Stimulated activated CD8-positive, alpha-beta memory T cell treated with anti-CD3 and anti-CD28 coated beads, Interleukin-4, amount 100 ng/mL, for 48 hours (primary cell): ENCODE measurements at regions not wholly inside any gene's neighbourhood (a gene's known extent, or its start where the extent isn't known, plus 50 kb on each side); places are given as distances from the start of the nearest gene placed in this dataset.

ENCODE experiments used
- DNase-seq: peaks from one replicate; pipeline ENCODE4 v3.0.0-alpha.2; 2020

- no peak for DNase-seq
Measured at GRCh38 chr2:7913974-7914373, 767.9 kb upstream of the ID2 start.

DNA sequence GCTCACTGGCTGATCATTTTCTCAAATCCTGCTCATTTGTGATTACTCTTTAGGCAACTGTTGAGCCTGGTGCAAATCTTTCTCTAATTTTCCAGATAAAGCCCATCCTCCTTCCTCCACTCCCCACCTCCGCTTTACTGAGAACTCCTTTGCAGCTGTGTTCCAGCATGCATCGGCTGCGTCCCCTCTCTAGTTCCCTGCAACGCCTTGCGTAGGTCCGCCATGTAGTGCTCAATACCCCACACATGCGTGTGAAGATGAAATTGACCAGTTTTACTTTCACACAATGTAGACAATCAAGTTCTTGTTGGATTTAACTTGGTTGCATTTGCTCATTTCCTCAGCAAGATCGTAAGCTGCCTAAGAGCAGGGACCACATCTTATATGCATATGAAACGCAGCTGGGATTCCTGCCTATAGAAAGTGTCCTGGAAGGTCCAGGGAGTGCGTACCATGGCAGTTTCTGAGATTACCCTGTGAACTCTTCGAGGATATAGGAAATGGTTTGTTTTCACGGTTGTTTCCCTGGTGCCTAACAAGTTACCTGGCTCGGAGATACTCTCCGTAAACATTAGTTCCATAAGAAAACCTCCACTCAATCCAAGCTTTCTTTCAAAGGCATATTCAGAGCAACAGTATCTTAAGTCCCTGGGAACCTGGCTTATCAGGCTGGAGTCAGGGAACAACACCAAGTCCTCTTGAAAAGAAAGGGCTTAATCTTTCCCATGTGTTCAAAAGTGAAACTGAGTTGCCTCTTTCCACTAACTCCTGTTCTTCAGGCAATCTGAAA is 766.4 kb upstream of the ID2 start:
- no peak for DNase-seq

- DNase-seq = no peak
Measured at GRCh38 chr2:7916670-7917069, 765.2 kb upstream of the ID2 start.

GRCh38 chr2:7919510-7919909 is 762.3 kb upstream of the ID2 start:
- DNase-seq = no peak

- DNase-seq = no peak
Measured at GRCh38 chr2:7924023-7924762, 757.7 kb upstream of the ID2 start.

DNA sequence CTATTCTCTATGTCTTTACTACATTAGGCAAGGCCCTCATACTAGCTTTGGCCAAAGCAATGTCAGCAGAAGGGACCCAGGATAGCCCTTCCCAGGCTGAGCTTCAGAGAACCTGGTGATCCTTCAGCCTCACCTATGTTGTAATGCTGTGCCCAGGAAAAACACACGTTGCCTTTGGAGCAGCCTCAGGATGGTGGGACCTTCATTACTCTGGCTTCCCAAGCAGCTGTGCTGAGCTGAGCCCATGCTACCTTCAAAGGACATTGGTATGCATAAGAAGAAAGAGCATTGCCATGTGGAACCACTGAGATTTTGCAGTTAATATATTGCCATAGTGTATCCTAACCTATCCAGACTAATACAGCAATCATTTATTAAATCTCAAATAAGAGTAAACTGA is 756.4 kb upstream of the ID2 start:
- DNase-seq = no peak

DNA sequence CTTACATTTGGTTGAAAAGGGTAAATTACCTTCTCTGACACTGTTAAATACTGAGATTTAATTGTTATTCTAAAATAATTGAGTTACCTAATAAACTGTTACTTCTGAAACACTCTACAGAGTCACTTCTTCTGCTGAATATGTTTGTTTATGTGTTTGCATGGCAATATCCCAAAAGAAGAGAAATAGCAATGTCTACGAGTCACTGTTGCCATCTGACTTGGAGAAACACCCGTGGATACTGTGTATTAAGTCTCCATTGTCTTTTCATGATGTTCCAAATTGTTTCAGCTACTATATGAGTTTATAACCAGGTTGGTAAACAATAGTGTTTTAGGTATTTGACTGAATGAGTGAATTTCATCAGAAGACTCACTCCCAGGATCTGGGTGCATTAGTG is 754.2 kb upstream of the ID2 start:
- no peak for DNase-seq

DNA sequence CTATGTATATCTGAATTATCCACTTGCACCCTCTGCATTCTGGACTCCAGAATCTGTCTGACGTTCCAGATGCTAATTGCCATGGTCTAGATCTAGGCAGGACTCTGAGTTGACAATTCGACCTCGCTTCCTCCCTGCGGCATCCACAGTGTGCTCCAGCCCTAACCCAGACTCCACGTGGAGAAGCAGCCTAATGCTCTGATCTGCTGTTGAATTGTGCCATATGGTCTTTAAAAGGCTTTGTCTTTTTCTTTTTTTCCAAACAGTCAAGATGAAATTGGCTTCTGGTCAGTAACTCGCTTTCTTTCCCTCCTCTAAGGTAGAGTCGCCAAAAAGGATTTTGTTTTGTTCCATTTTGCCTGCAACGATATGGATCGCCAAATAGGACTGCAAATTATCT is 752.6 kb upstream of the ID2 start:
- no peak for DNase-seq

GRCh38 chr2:7930800-7931635 is 750.8 kb upstream of the ID2 start:
- peak; percentile 48 for DNase-seq

GRCh38 chr2:7931808-7932207 is 750.0 kb upstream of the ID2 start:
- no peak for DNase-seq

DNA sequence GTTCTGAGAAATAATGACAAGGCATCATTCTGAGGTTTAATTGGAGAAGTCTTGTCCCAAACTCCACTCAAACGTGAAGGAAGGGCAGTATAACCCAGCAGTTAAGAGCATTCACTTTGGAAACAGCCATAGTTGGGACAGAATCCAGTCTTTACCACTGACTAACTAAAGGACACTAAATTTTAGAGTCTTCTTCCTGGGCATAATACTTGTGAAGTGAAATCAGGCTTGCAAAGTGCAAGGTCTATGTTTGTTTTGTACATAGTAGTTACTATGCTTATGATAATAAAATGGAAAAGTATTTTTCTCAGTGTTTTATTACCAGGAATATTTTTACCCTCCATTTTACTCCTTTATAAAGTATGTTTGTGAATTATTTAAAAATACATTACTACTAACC is 748.2 kb upstream of the ID2 start:
- no peak for DNase-seq

GRCh38 chr2:7934476-7934875 is 747.4 kb upstream of the ID2 start:
- no peak for DNase-seq

- DNase-seq = no peak
Measured at GRCh38 chr2:7937082-7937481, 744.8 kb upstream of the ID2 start.

- DNase-seq = no peak
Measured at GRCh38 chr2:7940723-7941122, 741.1 kb upstream of the ID2 start.

DNA sequence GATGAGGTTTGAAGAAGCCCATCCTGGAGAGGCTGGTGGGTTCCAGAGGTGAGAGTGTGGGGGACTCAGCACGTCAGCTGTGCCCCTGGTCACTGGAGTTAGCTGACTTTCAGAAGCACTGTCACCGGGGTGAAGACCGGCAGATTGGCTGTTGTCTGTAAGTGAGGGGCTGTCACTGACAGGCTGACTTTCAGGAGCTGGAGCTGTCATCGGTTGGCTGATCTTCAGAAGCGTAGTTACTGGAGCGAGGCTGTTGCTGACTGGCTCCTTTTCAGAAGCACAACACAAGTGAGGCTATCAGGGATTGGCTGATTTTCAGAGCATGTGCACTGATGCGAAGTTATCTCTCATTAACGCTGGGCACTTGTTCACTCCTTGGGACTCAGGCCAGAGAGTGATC is 738.4 kb upstream of the ID2 start:
- no peak for DNase-seq

- DNase-seq = no peak
Measured at GRCh38 chr2:7945026-7945425, 736.8 kb upstream of the ID2 start.

GRCh38 chr2:7950035-7950612 is 731.7 kb upstream of the ID2 start:
- no peak for DNase-seq

- no peak for DNase-seq
Measured at GRCh38 chr2:7951001-7951400, 730.9 kb upstream of the ID2 start.

DNA sequence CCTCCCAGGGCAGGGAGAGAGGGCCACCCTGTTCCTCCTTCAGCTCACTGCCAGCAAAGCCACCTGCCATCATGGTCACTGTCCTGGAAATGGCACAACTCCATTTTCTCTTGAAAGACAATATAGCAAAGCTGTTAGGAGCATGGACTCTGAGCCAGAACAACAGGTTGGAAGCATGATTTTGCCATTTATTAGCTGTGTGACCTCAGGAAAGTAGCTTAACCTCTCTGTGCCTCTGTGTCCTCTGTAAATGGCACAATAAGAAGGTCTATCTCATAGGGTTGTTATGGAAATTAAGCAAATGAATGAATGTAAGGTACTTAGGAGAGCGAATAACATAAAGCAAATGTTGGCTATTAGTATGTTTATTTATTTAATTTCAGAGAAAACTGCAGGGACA is 730.4 kb upstream of the ID2 start:
- no peak for DNase-seq

DNA sequence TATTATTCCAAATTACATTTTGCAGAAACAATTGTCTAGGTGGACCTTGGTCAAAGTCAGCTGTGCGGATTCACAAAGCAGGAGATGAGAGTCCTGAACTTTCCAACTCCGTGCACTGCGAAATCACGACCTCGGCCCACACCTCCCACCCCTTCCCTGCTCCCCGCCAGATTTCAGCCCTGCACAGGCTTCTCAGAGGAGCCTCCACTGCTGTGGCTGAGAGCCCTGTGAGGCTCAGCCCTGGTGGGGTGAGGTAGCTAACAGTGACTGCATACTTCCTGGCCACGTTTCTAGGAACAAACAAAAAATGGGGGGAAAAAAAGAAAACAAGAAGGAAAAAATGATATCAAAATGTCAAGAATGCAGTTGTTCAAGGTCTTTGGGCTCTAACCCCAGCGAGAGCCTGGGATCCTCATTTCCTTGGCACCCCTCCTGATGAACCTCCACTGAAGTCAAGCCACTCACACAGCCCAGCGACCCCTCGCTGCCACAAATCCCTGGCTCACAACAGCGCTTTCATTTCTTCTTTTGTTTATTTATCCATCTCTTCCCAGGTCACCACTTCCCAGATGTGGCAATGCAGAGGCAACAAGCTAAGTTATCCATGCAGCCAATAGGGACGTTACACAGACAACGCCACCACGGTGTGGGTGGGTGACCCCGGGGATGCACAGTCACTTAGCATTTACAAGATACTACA is 729.7 kb upstream of the ID2 start:
- no peak for DNase-seq

DNA sequence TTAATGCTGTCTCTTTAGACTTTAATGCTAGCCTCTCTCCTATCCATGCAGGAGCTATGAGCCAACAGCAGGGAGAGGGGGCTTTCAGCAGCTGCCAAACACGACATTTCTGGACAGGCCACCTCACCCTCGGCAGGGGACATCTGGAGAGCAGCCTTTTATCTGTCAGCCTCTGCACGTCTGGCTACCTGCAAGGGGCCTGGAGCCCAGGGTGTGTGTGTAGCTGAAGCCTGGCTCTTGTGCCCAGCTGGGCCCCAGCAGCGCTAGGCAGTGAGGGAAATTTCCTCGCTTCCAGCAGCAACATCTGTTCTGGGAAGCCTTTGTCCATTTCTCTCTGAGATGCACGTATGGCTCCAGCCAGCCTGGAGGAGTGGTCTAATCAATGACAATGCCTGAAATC is 728.7 kb upstream of the ID2 start:
- DNase-seq = no peak

GRCh38 chr2:7954234-7954633 is 727.6 kb upstream of the ID2 start:
- DNase-seq = no peak
